Neutrophil (primary cell): ENCODE measurements at regions not wholly inside any gene's neighbourhood (a gene's known extent, or its start where the extent isn't known, plus 50 kb on each side); places are given as distances from the start of the nearest gene placed in this dataset.
"Not testable (repeated sequence)": the region's sequence is repeated elsewhere in the genome, so short reads cannot be mapped to it uniquely, and the experiment has no call there.

Experiments used
- H3K27ac ChIP-seq: fragments of 200-600 bp; sonication (generic); 2 replicates; pipeline ENCODE4 v1.5.1; 2016; ENCODE audit warnings: mild to moderate bottlenecking, moderate library complexity
- H3K27me3 ChIP-seq: fragments of 200-600 bp; sonication (generic); 2 replicates; pipeline ENCODE4 v1.6.0; 2016; ENCODE audit warnings: mild to moderate bottlenecking
- H3K36me3 ChIP-seq: fragments of 200-600 bp; sonication (generic); 2 replicates; pipeline ENCODE4 v1.5.1; 2017
- H3K4me1 ChIP-seq, 2 experiments: fragments of 200-600 bp in 1 of 2; sonication (generic) in 1 of 2; 1 replicate in 1 of 2; 2 replicates in 1 of 2; pipeline versions ENCODE4 v1.5.1 to v1.6.1; 2013 to 2016; ENCODE audit warnings: low read depth in 1 of 2, low read length in 1 of 2, mild to moderate bottlenecking in 1 of 2, moderate library complexity in 1 of 2; ENCODE audit not compliant: control insufficient read depth in 1 of 2, insufficient read depth in 1 of 2
- H3K4me3 ChIP-seq, 2 experiments: fragments of 200-600 bp in 1 of 2; sonication (generic) in 1 of 2; 1 replicate in 1 of 2; 2 replicates in 1 of 2; pipeline ENCODE4 v1.5.1; 2013 to 2016; ENCODE audit warnings: low read depth in 1 of 2, low read length in 1 of 2, mild to moderate bottlenecking in 1 of 2, moderate library complexity in 1 of 2
- H3K9me3 ChIP-seq: fragments of 200-600 bp; sonication (generic); 2 replicates; pipeline ENCODE4 v1.5.1; 2016
- CTCF ChIP-seq: fragments of 200-600 bp; sonication (generic); IDR thresholded peaks from 2 replicates; pipeline ENCODE4 v1.5.1; 2016; ENCODE audit warnings: antibody characterized with exemption

DNA sequence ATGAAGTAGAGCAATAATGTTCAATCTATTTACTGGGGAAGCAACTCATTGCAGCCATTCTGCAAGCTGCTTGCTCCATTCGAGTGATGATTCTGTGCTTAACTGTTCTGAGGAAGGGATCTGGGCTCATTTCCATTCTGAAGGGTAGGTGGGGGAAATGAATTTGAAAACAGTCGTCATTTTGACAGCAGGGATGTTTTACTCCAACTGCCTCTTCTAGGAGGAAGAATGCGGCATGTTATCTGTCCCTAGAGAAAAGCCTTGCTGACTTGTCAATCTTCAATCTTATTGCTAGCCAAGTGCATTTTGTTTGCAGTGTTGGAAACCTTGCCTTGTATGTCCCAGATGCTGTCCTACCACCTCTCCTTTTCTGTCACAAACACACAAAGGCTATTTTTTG, 105.9 kb downstream of the PRDM13 start:
- TF ChIP-seq CTCF: no peak

GRCh38 chr6:99722043-99722442, 115.4 kb downstream of the PRDM13 start:
- H3K36me3 ChIP-seq, H3K4me1 ChIP-seq, H3K9me3 ChIP-seq, H3K27ac ChIP-seq, H3K4me3 ChIP-seq, H3K27me3 ChIP-seq: not testable (repeated sequence)

More for the DNA sequence above, 105.9 kb downstream of the PRDM13 start:
- H3K27ac ChIP-seq: no peak overlapping the region
- no peaks in the 10 kb centered on the region for H3K9me3 ChIP-seq
- no peak overlapping the region for H3K4me3 ChIP-seq
- H3K27me3 ChIP-seq: no peaks in the 10 kb centered on the region
- no peaks in the 10 kb centered on the region for H3K36me3 ChIP-seq
- H3K4me1 ChIP-seq: no peaks in the 10 kb centered on the region

GRCh38 chr6:99730237-99730636, 123.6 kb downstream of the PRDM13 start:
- H3K9me3 ChIP-seq, H3K36me3 ChIP-seq, H3K4me1 ChIP-seq, H3K27ac ChIP-seq, H3K4me3 ChIP-seq, H3K27me3 ChIP-seq: not testable (repeated sequence)

GRCh38 chr6:99736302-99736701, 129.7 kb downstream of the PRDM13 start:
- no peak for TF ChIP-seq CTCF

DNA sequence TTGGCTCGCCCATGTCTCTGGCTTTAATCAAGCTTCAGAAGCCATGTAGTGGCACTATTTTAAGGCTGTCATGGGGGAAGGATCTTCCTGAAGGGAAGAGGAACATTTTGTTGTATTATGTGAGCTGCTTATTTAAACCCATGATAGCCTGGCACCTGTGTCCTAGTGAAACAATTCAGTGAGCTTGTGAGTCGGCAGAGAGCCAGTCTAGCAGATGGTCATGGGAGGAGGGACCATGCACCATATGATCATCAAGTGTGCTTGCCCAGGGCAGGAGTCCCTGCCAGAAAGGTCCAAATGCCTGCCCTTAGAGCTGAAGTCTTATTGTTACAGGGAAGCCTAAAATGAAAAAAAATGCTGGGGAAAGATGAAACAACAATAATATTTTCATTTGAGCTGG, 132.9 kb downstream of the PRDM13 start:
- Histone ChIP-seq H3K36me3 (no peaks in the 10 kb centered on the region), H3K9me3 (no peaks in the 10 kb centered on the region), H3K4me3 (no peak overlapping the region), H3K27ac (no peak overlapping the region), H3K27me3 (peaks cover 59% of the 10 kb centered on the region), H3K4me1 (no peaks in the 10 kb centered on the region)
- TF ChIP-seq CTCF: no peak

More at GRCh38 chr6:99736302-99736701, 129.7 kb downstream of the PRDM13 start:
- Histone ChIP-seq H3K4me1 (no peaks in the 10 kb centered on the region), H3K9me3 (no peaks in the 10 kb centered on the region), H3K36me3 (no peaks in the 10 kb centered on the region), H3K4me3 (no peak overlapping the region), H3K27ac (no peak overlapping the region), H3K27me3 (peaks cover 39% of the 10 kb centered on the region)

DNA sequence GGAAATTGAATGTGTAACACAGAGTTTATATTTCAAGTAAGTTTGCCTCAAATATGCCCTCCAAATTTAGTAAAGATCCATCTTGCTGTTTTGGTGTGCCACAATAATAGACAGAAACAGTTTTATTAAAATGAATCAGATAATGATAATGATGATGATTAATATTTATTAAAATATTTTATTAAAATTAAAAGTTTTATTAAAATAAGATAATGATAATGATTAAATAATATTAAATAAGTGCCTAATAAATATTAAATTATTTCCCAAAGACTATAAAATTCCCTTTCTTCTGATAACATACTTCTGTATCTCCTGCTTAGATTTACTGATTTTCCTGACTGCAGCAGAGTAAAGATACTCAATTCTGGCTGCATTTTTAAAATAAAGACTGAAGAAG, 134.5 kb downstream of the PRDM13 start:
- peaks cover 67% of the 10 kb centered on the region for H3K27me3 ChIP-seq
- H3K9me3 ChIP-seq: no peaks in the 10 kb centered on the region
- no peak overlapping the region for H3K27ac ChIP-seq
- no peak overlapping the region for H3K4me3 ChIP-seq
- H3K4me1 ChIP-seq: no peaks in the 10 kb centered on the region
- H3K36me3 ChIP-seq: no peaks in the 10 kb centered on the region
- TF ChIP-seq CTCF: no peak

DNA sequence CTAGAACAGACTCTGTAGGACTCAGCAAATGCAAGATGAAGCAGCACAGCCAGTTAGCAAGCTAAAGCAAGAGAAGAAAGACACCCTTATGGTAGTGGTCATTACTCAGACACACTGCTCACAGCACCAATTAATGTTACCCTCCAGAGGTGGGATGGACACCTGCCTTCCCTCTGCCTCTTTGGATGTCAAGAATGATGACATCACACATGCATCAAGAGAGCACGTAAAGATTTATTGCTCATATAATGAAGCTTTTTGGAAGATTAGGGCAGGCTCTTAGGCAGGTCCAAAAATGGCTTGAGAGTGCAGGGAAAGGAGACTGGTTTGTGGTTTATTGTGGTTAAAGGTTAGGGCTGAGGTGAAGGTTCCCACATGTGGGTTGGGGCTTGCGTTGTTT, 137.0 kb downstream of the PRDM13 start:
- Histone ChIP-seq H3K9me3 (no peaks in the 10 kb centered on the region), H3K4me1 (no peaks in the 10 kb centered on the region), H3K4me3 (no peak overlapping the region), H3K27ac (no peak overlapping the region), H3K27me3 (peaks cover 76% of the 10 kb centered on the region), H3K36me3 (no peaks in the 10 kb centered on the region)
- no peak for TF ChIP-seq CTCF
